COLO829 (cell line): ENCODE measurements at regions not wholly inside any gene's neighbourhood (a gene's known extent, or its start where the extent isn't known, plus 50 kb on each side); places are given as distances from the start of the nearest gene placed in this dataset.
"Not testable (repeated sequence)": the region's sequence is repeated elsewhere in the genome, so short reads cannot be mapped to it uniquely, and the experiment has no call there.

ENCODE experiments used
- DNase-seq: peaks from one replicate; pipeline ENCODE4 v3.0.0; 2012; ENCODE audit warnings: low spot score

DNA sequence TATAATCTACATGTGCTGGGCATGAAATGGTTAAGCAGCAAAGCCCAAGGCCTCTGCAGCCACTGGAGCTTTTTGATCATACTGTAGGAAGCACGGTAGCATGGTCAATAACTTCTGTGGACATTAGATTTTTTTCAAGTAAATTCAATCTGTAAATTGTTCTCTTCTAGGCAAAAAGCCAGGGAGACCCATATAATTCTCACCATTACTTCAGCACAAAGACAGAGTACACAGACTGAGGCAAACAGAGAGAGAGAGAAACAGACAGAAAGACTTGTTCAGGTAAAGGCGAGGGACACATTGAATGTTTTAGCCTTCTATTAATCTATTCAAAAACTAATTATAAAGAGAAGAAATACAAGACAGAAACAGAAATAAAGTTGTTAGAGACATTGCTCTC is 349.4 kb downstream of the RFC3 start:
- no peak for DNase-seq

DNA sequence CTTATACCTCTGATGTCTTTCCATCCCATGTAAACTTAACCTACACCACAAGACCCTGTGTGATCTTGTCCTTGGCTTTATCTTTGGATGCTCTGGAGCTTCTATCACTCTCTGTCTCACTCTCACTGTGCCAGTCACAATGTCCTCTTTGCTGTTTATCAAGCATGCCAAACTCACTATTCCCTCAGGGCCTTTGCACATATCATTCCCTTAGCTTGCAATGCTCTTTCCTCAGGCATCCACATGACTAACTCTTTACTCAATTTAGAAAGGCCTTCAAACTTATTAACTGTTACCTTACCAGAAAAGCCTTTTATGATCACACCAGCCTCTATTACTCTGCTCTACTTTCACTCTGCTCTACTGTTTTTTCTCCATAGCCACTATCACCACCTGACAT is 354.1 kb downstream of the RFC3 start:
- DNase-seq, result no peak

DNA sequence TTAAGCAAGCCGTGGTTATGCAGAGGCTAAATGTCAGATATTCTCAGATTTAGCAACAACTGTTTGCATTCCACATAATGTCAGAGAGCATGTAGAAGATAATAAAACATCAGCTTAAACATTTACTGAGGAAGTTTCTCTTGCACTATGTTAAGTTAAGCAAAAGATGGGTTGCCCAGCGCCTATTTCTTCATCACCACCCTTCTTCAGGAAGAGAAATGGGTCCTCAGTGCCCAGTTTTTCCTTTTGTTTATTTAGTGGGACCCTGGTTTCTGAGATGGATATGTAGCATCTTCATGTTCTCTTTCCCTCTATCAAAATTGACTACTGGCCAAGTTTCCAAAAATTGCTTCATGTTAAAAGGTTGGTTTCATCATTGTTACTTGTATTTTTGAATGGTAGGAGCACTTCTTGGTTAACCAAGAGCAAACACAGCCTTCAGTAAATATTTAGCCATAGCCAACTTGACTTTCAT is 356.8 kb downstream of the RFC3 start:
- DNase-seq, result no peak

DNA sequence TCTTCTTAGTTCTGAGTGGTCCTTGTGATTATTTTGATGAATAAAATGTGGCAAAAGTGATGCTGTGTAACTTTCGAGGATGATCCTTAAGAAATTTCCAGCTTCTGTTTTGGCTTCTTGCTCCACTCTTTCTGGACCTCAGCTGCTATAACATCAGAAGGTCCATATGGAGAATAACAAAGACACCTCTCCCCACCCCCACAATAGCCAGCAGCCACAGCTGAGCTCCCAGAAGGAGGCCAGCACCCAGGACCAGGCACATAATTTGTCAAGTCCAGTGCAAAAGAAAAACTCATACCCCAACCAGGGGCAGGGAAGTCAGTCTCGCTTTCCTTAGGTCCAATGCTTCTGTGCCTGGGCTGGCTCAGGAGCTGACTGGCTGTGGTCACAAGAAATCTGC is 357.6 kb downstream of the RFC3 start:
- DNase-seq, result no peak

DNA sequence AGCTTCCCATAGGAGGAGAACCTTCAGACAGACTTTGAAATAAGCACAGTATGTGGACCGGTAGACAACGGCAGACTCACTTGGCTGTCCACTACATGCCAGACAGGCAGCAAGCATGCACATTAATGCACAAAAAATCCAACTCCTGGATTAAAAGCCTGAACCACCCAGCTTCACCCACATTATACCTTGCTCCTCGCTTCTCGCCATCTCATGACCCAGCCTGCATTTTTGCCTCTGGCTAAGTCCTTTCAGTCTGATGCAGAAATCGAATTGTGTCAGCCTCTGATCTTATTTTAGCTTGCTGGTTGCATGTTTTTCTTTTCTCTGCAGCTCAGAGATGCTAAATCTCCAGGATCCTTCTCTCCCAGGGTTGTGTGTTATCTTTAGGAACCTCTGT is 358.7 kb downstream of the RFC3 start:
- DNase-seq, result no peak

DNA sequence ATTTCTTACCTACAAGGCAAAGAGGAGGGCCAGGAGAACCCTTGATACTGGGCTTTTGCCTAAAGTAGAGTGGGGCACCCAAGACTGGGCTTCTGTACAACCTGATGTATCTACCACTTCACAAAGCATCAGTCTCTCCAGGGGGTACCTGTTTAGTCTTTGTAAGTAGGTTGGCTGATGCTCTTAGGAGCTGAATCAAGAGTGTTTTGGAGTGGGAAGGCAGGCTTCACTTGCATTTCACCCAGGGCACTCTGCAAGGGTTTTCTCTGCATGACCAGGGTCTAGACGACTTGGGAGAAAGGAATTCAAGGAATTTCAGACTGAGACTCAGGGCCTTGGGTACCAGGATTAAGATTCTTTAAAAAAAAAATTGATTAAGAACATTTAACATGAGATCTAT is 361.5 kb downstream of the RFC3 start:
- no peak for DNase-seq

DNA sequence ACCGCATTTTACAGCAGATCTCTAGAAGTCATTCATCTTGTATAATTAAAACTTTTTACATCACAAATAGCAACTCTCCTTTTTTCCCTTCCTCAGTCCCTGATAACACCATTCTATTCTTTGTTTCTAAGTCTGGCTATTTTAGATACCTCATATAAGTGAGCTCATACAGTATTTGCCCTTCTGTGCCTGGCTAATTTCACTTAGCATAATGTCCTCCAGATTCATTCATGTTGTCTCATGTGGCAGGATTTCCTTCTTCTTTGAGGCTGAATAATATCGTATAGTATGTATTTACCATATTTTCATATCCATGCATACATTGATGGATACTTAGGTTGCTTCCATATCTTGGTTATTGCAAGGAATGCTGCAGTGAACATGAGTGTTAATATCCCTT is 362.0 kb downstream of the RFC3 start:
- DNase-seq, result no peak

DNA sequence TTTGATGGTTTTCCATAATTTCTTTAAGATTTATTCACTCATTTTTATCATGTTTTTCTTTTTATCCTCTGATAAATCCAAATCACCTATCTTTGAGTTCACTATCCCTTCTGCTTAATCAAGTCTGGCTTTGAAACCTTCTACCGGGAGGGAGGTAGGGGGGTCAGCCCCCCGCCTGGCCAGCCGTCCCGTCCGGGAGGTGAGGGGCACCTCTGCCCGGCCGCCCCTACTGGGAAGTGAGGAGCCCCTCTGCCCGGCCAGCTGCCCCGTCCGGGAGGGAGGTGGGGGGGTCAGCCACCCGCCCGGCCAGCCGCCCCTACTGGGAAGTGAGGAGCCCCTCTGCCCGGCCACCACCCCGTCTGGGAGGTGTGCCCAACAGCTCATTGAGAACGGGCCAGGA is 363.3 kb downstream of the RFC3 start:
- not testable (repeated sequence) for DNase-seq

DNA sequence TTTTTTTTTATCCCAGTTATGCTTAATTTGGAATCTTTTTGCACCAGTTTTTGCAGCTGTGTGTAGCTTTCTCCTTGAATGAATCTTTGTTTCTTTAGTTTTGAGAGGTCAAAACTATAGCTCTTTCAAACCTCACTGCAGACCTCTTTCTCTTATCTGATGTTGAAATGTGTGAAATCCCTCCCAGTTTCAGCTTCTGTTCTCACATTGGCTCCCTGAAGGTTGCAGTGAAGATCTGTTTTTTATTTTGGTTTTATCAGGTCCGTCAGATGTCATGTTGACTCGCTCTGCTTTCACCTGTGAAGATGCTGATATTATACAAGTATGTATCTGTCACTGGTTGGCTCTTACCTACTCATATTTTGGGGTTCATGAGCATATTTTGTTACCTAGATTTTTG is 372.0 kb downstream of the RFC3 start:
- no peak for DNase-seq

DNA sequence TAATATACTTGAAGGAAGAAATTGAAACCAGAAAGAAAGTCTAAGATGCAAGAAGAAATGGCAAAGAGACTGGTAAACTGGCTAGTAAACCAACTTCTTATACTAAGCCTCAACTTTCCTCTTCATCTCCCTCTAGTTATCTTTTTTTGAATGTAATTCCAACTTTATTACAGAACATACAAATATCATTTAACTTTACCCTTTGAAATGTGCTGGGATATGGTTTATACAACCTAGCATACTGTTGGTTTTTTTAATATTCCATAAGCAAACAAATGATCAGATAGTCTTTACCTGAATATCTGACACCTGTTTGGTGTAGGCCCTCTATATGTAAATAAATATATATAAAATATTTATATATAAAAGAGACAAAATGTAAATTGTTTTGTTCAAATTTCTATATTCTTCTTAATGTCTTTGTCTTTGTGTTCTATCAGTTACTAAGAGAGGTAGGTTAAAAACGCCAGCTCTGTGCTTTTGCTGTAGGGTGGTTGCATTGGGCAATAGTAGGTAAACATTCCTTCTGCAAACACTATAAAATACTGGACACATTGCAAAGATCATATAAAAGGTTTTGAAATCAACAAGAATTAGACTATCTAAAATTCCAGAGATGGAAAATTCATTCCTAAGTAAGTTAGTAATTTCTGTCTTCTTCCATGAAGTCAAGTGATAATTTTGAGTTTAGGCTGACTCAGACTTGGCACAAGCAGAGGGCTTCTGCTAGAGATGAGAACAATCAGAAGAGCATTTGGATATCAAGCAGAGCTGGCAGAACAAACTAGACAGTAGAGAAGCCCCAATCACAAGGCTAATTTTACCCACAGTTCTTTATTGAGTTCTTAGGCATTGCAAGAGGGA is 383.3 kb downstream of the RFC3 start:
- DNase-seq, result no peak

DNA sequence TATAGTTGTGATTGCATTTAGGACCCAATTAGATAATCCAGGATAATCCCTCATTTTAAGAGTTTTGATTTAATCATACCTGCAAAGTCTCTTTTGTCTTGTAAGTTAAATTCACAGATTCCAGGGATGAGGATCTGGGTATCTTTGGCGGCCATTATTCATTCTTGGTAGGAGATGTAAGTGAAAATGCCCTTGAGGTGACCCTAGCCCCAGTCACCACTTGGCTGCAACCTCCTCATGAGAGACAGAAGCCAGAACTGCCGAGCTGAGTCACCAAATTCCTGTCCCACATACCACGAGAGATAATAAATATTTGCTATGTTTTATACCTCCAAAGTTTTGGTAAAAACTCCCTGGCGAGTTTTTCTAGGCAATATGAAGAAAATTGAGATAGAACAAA is 389.4 kb downstream of the RFC3 start:
- peak; percentile 33 for DNase-seq

DNA sequence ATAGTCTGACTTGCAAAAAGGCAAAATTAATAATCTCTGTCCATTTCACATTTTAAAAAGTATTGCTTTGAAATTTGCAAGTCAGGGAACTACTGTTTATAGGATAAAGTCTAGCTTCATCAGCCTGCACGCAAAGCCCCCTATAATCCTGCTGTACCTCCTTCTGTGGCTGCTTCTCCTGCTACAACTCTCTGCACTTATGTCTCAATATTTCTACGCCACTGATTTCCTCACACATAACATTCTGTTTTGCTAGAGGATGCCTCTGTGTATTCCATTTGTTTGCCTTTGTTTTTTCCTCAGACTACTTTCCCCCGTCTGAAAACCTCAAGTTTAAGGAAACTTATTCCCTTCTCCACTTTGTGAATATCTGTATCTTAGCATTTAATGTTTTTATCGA is 389.9 kb downstream of the RFC3 start:
- DNase-seq, result no peak

DNA sequence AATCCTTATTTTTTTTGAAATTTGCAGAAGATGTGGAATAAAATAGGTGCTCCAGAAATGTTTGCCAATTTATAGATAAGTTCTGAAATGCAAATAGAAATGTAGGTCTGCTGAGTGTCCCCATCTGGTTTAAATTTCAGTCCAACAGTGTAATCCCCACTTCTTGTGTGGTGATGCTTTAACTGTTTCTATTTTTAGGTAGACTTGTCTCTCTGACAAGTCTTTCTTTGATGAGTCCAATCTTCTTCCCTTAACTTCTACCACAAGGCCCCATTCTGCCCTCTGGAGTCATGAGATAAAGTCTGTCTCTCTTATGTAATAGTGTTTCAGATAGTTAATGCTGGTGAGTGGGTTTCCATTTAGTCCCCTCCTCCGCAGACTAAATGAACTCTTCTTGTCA is 390.4 kb downstream of the RFC3 start:
- peak; percentile 11 for DNase-seq

DNA sequence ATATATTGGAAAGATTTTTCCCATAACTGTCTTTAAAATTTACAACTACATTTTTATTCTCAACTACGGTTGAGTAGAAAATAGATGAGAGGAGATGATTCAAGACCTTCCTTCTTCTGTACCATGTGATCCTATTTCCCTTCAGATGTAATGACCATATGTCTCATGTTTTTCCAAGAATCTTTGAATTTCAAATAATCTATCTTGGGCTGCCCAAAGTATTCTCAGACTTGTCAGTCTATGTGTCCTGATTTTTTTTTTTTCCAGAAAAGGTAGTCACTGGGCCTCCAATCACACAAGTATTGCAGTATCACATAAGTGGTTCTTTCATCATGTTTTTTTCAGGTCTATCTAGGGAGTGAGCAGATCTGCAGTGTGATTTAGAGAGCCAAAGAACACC is 392.4 kb downstream of the RFC3 start:
- no peak for DNase-seq

DNA sequence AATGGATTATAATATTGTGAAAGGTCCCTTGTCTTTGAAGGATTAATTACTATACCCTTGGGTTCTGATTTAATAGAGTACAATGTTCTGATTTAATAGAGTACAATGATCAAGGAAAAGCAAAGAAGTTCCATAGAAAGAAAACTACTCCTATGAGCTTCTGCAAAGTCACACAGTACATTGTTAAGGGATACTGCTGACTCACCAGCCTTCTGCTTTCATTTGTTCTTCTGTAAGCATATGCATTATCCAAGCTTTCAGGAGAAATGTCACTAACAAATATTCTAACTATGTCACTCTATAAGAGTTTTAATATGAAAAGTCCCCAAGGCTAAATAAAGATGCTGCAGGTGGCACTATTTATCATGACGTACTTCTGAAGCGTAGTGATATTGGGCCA is 396.7 kb downstream of the RFC3 start:
- peak; percentile 15 for DNase-seq

DNA sequence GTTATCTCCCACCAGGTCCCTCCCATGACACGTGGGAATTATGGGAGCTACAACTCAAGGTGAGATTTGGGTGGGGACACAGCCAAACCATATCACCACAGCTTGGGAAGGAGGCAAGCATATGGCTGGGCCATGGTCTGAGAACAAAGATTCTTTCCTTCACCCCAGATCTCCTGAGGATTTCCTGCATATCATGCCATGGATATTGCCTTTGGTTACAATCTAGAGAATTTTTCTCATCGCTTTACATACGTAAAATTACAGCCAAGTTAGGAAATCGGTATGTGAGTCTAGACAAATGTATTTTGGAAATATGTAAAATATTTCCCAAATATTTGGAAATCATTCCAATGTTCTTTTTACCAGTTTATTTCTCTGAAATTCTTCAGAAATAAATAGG is 398.3 kb downstream of the RFC3 start:
- no peak for DNase-seq

DNA sequence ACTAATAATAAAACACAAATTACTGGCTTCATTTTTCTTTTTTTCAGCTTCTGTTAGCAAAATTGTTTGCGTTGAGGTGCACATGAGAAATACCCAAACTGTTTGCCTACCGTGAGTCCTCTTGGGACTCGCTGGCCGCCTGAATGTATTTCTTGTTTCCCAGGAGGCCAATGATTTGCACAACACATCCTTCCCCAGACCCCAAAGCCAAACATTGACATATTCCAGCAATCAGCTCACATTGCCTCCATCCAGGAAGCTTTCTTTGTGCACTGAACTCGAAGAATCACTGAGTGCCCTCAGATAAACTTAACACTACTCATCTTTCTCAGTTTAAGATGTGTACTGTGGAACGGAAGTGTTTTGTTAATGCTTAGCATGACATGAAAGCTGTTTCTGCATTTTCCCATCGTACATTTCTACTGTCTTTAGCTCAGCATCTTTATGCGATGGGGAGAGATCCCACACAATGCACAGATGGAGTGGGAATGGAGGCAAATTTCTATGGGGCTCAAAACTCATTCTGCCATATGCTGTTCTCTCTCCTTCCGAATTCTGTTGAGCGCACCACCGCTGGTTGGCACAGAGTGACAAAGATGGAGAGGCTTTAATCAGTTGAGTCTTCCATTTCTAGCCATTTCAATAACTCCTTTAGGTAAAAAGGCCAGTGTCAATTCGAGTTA is 399.5 kb downstream of the RFC3 start:
- DNase-seq, result no peak

DNA sequence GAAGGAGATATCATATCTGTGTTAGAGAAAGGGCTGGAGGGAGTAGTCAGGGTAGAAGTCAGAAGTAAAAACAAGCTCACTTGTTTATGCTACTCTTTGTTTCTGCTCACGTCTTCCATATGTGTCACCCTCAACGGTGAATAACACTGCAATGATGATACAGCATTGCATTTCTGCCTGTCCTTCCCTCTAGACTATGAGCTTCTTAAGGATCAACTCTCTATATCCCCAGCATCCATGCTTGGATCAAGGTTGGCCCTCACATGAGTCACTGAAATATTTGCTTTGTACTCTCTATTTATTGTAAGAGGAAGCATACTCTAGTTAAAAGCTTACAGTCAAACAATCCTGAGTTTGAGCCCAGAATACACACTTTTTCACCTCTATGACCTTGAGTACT is 406.0 kb downstream of the RFC3 start:
- DNase-seq, result no peak

DNA sequence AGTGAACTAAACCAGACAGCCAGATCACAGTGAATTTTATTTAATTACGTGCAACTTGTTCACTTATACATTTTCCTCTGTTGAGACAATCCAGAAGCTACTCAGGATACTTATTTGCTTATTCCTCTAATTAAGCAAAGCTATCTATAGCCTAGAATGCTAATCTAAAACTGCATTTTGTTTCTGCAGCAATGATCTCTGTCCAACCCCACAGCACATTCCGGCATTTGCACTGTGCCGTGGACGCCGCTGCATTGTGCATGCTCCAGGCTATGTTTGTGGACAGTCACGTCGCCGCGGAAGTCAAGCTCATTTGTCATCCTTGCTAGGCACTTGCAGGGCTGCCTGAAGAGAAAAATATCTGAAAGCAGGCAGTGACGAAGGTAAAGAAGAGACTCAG is 406.9 kb downstream of the RFC3 start:
- no peak for DNase-seq

DNA sequence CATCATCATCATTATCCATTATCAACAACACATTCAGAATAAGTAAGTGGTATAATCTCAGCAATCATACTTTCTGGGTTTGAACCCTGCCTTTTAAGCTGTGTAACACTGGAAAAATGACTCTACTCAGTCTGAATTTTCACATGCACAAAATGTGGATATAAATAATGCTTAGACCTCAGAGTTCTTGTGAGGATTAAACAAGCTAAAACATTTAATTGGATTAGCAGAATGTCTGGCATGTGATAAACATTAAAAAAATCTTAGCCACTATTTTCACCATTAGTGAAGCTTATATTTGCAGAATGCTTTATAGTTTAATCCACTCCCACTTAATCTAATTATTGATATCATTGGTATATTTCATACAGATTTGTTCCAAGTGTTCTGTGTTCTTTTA is 412.3 kb downstream of the RFC3 start:
- no peak for DNase-seq

DNA sequence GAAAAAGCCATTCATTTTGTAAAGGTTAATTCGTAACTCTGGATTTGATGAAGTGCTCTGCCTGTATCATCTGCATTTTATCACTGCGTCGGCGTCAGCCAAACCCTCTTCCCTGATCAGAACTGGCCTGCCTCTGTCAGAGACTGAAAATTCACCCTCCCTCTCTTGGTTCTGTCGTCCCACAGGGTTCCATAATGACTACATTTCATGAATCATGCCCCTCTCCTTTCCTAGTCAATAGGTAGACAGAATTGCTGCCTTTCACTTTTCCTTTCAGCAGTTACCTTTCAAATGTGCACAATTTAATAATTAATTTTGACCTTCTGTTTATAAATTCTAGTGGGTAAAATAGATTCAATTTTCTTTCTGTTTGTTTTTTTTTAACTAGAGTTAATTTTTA is 423.4 kb downstream of the RFC3 start:
- no peak for DNase-seq

DNA sequence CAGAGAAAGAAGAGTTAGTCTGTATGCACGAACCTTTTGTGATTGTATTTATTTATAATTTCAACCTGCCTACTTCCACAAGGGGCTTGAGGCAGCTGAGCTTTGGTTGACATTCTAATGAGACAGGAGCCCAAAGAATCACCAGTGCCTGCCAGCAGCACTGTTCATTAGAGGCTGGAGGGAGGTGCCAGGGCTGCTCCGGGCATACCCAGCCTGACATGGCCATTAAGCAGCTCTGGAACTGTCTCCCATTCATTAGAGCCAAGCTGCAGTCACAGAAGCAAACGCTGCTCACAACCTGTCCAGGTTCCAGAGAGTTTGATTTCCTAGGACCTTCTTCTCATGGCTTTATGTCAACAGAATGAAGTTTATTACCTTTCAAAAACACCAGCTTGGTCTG is 425.5 kb downstream of the RFC3 start:
- no peak for DNase-seq

DNA sequence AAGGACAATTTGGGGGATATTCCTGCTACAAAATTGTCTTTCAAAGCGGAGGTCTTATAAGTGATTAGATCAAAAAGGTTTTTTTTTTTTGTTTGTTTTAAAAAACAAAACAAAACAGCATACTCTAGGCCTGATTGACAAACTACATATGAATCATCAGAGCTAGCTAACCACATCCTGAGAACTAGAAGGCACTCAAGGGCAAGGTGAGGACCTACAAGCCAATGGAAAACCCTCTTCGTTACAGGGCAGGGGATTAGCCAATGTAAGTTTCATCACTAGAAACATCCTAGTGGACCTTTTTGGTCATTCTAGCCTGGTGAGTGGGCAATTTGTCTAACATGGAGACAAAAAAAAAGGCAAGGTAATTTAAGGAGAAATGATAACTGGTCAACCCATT is 428.6 kb downstream of the RFC3 start:
- DNase-seq, result no peak

DNA sequence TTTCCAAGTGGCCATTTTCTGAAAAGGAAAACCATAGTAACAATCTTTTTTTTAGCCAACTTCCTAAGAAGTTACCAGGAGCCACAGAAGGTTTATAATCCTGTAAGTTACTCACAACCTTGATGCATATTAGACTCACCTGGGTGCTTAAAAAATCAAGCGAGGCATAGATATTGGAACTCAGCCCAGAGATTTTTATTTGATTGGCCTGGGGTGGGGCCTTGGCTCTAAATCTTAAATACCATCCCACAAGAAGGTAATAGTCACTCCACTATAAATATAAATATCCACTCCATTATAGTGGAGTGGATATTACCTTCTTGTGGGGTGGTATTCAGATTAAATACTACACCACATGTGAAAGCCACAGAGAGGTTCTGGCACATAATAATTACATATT is 429.6 kb downstream of the RFC3 start:
- no peak for DNase-seq
